HepG2 (cell line): ENCODE measurements at regions not wholly inside any gene's neighbourhood (a gene's known extent, or its start where the extent isn't known, plus 50 kb on each side); places are given as distances from the start of the nearest gene placed in this dataset.

ENCODE experiments used
- HMGXB4 ChIP-seq, 2 experiments: sonication (generic) in 1 of 2; formaldehyde crosslinking in 1 of 2; IDR thresholded peaks; 2 replicates each; pipeline versions ENCODE4 v1.4.0 to v1.6.1; 2018 to 2020; ENCODE audit warnings: missing genetic modification reagents in 2 of 2, borderline replicate concordance in 1 of 2, low read depth in 1 of 2, mild to moderate bottlenecking in 1 of 2, missing biosample characterization in 1 of 2
- HNRNPL ChIP-seq: fragments of 200-400 bp; formaldehyde crosslinking; IDR thresholded peaks from 2 replicates; pipeline ENCODE4 v1.6.1; 2017; ENCODE audit warnings: mild to moderate bottlenecking, low read depth, low read length
- KAT2B ChIP-seq: fragments of 150-350 bp; IDR thresholded peaks from 2 replicates; pipeline ENCODE4 v1.6.1; 2014; ENCODE audit warnings: low read depth, low read length, borderline replicate concordance
- KDM2A ChIP-seq: sonication (generic); formaldehyde crosslinking; IDR thresholded peaks from 2 replicates; pipeline ENCODE4 v1.4.0; 2020; ENCODE audit warnings: low read depth, missing genetic modification reagents, borderline replicate concordance
- KLF11 ChIP-seq: IDR thresholded peaks from 2 replicates; pipeline ENCODE4 v1.6.1; 2016; ENCODE audit warnings: missing compliant biosample characterization
- KMT2B ChIP-seq: IDR thresholded peaks from 2 replicates; pipeline ENCODE4 v1.6.1; 2016; ENCODE audit warnings: missing genetic modification reagents, missing compliant biosample characterization
- PRMT3 ChIP-seq: sonication (generic); formaldehyde crosslinking; IDR thresholded peaks from 2 replicates; pipeline ENCODE4 v1.8.1; 2022; ENCODE audit warnings: low read depth, mild to moderate bottlenecking, moderate library complexity, missing genetic modification reagents, borderline replicate concordance
- SMARCE1 ChIP-seq: fragments of 450-650 bp; IDR thresholded peaks from 2 replicates; pipeline ENCODE4 v1.6.1; 2017; ENCODE audit warnings: borderline replicate concordance
- ZC3H4 ChIP-seq: sonication (generic); formaldehyde crosslinking; IDR thresholded peaks from 2 replicates; pipeline ENCODE4 v1.4.0; 2020; ENCODE audit warnings: missing genetic modification reagents, borderline replicate concordance
- ZNF180 ChIP-seq: sonication (generic); formaldehyde crosslinking; IDR thresholded peaks from 2 replicates; pipeline ENCODE4 v1.4.0; 2020; ENCODE audit warnings: low read depth, missing genetic modification reagents, borderline replicate concordance
- ZNF225 ChIP-seq: sonication (generic); formaldehyde crosslinking; IDR thresholded peaks from 2 replicates; pipeline ENCODE4 v1.4.0; 2020; ENCODE audit warnings: mild to moderate bottlenecking, missing genetic modification reagents
- ZNF292 ChIP-seq: sonication (generic); formaldehyde crosslinking; IDR thresholded peaks from 2 replicates; pipeline ENCODE4 v1.8.1; 2022; ENCODE audit warnings: mild to moderate bottlenecking, low read depth, missing genetic modification reagents, borderline replicate concordance
- TF ChIP-seq, protein P1 (sequence below): sonication (generic); formaldehyde crosslinking; IDR thresholded peaks from 2 replicates; pipeline ENCODE4 v1.4.0; 2020; ENCODE audit warnings: missing genetic modification reagents, borderline replicate concordance
- TF ChIP-seq, protein P2 (sequence below): sonication (generic); formaldehyde crosslinking; IDR thresholded peaks from 2 replicates; pipeline ENCODE4 v1.5.0; 2020; ENCODE audit warnings: missing genetic modification reagents, mild to moderate bottlenecking, borderline replicate concordance
- TF ChIP-seq, protein P3 (sequence below): sonication (generic); formaldehyde crosslinking; IDR thresholded peaks from 2 replicates; pipeline ENCODE4 v1.5.1; 2020; ENCODE audit warnings: mild to moderate bottlenecking, missing genetic modification reagents, moderate library complexity
- TF ChIP-seq, protein P4 (sequence below): sonication (generic); formaldehyde crosslinking; conservative IDR thresholded peaks from 2 replicates; pipeline ENCODE4 v1.8.0; 2022; ENCODE audit warnings: low read depth, missing genetic modification reagents

GRCh38 chr9:129558551-129559505 lies 62.1 kb downstream of the C9orf50 start (continued):
- TF ChIP-seq, protein P1, sequence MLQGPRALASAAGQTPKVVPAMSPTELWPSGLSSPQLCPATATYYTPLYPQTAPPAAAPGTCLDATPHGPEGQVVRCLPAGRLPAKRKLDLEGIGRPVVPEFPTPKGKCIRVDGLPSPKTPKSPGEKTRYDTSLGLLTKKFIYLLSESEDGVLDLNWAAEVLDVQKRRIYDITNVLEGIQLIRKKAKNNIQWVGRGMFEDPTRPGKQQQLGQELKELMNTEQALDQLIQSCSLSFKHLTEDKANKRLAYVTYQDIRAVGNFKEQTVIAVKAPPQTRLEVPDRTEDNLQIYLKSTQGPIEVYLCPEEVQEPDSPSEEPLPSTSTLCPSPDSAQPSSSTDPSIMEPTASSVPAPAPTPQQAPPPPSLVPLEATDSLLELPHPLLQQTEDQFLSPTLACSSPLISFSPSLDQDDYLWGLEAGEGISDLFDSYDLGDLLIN = no peak; the same call in 1 of the 2 replicates
- no peak for TF ChIP-seq SMARCE1
- TF ChIP-seq ZNF180 (CRISPR knock-in tag) = no peak
- TF ChIP-seq, protein P2, sequence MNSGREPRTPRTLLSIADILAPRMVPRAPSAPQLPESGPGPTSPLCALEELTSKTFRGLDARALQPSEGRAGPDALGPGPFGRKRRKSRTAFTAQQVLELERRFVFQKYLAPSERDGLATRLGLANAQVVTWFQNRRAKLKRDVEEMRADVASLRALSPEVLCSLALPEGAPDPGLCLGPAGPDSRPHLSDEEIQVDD (CRISPR knock-in tag) = no peak; the same call in 1 of the 2 replicates
- TF ChIP-seq ZC3H4 (CRISPR knock-in tag) = no peak; the same call in 1 of the 2 replicates
- 0 out of 2 replicates have a peak, but pooled peaks have one; percentile 89 for TF ChIP-seq PRMT3 (CRISPR knock-in tag)
- TF ChIP-seq, protein P3, sequence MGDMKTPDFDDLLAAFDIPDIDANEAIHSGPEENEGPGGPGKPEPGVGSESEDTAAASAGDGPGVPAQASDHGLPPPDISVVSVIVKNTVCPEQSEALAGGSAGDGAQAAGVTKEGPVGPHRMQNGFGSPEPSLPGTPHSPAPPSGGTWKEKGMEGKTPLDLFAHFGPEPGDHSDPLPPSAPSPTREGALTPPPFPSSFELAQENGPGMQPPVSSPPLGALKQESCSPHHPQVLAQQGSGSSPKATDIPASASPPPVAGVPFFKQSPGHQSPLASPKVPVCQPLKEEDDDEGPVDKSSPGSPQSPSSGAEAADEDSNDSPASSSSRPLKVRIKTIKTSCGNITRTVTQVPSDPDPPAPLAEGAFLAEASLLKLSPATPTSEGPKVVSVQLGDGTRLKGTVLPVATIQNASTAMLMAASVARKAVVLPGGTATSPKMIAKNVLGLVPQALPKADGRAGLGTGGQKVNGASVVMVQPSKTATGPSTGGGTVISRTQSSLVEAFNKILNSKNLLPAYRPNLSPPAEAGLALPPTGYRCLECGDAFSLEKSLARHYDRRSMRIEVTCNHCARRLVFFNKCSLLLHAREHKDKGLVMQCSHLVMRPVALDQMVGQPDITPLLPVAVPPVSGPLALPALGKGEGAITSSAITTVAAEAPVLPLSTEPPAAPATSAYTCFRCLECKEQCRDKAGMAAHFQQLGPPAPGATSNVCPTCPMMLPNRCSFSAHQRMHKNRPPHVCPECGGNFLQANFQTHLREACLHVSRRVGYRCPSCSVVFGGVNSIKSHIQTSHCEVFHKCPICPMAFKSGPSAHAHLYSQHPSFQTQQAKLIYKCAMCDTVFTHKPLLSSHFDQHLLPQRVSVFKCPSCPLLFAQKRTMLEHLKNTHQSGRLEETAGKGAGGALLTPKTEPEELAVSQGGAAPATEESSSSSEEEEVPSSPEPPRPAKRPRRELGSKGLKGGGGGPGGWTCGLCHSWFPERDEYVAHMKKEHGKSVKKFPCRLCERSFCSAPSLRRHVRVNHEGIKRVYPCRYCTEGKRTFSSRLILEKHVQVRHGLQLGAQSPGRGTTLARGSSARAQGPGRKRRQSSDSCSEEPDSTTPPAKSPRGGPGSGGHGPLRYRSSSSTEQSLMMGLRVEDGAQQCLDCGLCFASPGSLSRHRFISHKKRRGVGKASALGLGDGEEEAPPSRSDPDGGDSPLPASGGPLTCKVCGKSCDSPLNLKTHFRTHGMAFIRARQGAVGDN (CRISPR knock-in tag) = peak; percentile 100
- TF ChIP-seq HNRNPL = peak; percentile 97
- TF ChIP-seq HMGXB4 (CRISPR knock-in tag; IDR thresholded peaks at IDR 0.05; ENCODE audit: borderline replicate concordance in 1 of 2, low read depth in 1 of 2) = peak in 1 of 2 experiments; percentile 51; a peak in 1 of 4 replicates
- peak; percentile 81; the same call in 1 of the 2 replicates for TF ChIP-seq KDM2A (CRISPR knock-in tag)
- TF ChIP-seq ZNF225 = peak; percentile 31; the same call in 1 of the 2 replicates
- peak; percentile 86; the same call in 1 of the 2 replicates for TF ChIP-seq KLF11 (CRISPR knock-in tag)
- TF ChIP-seq, protein P4, sequence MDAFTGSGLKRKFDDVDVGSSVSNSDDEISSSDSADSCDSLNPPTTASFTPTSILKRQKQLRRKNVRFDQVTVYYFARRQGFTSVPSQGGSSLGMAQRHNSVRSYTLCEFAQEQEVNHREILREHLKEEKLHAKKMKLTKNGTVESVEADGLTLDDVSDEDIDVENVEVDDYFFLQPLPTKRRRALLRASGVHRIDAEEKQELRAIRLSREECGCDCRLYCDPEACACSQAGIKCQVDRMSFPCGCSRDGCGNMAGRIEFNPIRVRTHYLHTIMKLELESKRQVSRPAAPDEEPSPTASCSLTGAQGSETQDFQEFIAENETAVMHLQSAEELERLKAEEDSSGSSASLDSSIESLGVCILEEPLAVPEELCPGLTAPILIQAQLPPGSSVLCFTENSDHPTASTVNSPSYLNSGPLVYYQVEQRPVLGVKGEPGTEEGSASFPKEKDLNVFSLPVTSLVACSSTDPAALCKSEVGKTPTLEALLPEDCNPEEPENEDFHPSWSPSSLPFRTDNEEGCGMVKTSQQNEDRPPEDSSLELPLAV (CRISPR knock-in tag) = no peak
- no peak; the same call in 1 of the 2 replicates for TF ChIP-seq ZNF292 (CRISPR knock-in tag)
- no peak for TF ChIP-seq KAT2B
- peak; percentile 72 for TF ChIP-seq KMT2B (CRISPR knock-in tag)
